GM12872 (cell line): ENCODE measurements at regions not wholly inside any gene's neighbourhood (a gene's known extent, or its start where the extent isn't known, plus 50 kb on each side); places are given as distances from the start of the nearest gene placed in this dataset.

Source experiments
- CTCF ChIP-seq: IDR thresholded peaks from 3 replicates; pipeline ENCODE4 v1.5.1; 2011; ENCODE audit warnings: low read depth, mild to moderate bottlenecking, low read length, moderate library complexity; ENCODE audit not compliant: insufficient read depth

GRCh38 chr10:28754930-28755718 is 77.8 kb downstream of the BAMBI start:
- TF ChIP-seq CTCF: no peak

GRCh38 chr10:28761084-28761846 is 83.9 kb downstream of the BAMBI start:
- no peak for TF ChIP-seq CTCF

GRCh38 chr10:28763471-28764170 is 86.3 kb downstream of the BAMBI start:
- no peak for TF ChIP-seq CTCF

GRCh38 chr10:28765641-28766040 is 88.3 kb downstream of the BAMBI start:
- no peak for TF ChIP-seq CTCF

GRCh38 chr10:28768227-28768626 is 90.9 kb downstream of the BAMBI start:
- no peak for TF ChIP-seq CTCF

GRCh38 chr10:28769091-28769604 is 91.8 kb downstream of the BAMBI start:
- TF ChIP-seq CTCF: no peak
